ENCODE measurements at regions not wholly inside any gene's neighbourhood (a gene's known extent, or its start where the extent isn't known, plus 50 kb on each side); places are given as distances from the start of the nearest gene placed in this dataset.
"Not testable (repeated sequence)": the region's sequence is repeated elsewhere in the genome, so short reads cannot be mapped to it uniquely, and the experiment has no call there.

- H3K9me3 ChIP-seq (ENCODE audit: insufficient read depth, low read length) = no peaks in the 10 kb centered on the region
- H3K4me1 ChIP-seq (ENCODE audit: low read length) = peaks cover 5% of the 10 kb centered on the region; the same call in 1 of the 2 replicates
- no peaks in the 10 kb centered on the region for H4K20me1 ChIP-seq (ENCODE audit: insufficient read depth, low read length)
- H3K79me2 ChIP-seq (ENCODE audit: low read length) = no peaks in the 10 kb centered on the region
- H2AFZ ChIP-seq (ENCODE audit: low read depth, low read length) = no peak overlapping the region
- H3K36me3 ChIP-seq (replicated peaks; ENCODE audit: low read depth, low read length) = no peaks in the 10 kb centered on the region
- no peak overlapping the region for H3K27ac ChIP-seq (ENCODE audit: low read length)
- H3K4me2 ChIP-seq (ENCODE audit: low read length) = no peak overlapping the region
- TF ChIP-seq EZH2phosphoT487 (IDR thresholded peaks at IDR 0.05; ENCODE audit: low read depth) (no peak), CTCF (IDR thresholded peaks at IDR 0.05; ENCODE audit: low read depth, low read length) (no peak)
- H3K27me3 ChIP-seq (ENCODE audit: low read depth, low read length) = no peaks in the 10 kb centered on the region
- H3K9ac ChIP-seq (ENCODE audit: low read length) = no peak overlapping the region
- no peak overlapping the region for H3K4me3 ChIP-seq (ENCODE audit: low read length)
Measured at GRCh38 chr7:24438232-24438631, 135.0 kb upstream of the PALS2 start.

- not testable (repeated sequence) for H3K4me2 ChIP-seq (ENCODE audit: low read length); H3K36me3 ChIP-seq (replicated peaks; ENCODE audit: low read depth, low read length); H3K9me3 ChIP-seq (ENCODE audit: insufficient read depth, low read length); H3K4me1 ChIP-seq (ENCODE audit: low read length); H2AFZ ChIP-seq (ENCODE audit: low read depth, low read length); H3K27me3 ChIP-seq (ENCODE audit: low read depth, low read length); H3K79me2 ChIP-seq (ENCODE audit: low read length); H3K9ac ChIP-seq (ENCODE audit: low read length); H4K20me1 ChIP-seq (ENCODE audit: insufficient read depth, low read length); H3K27ac ChIP-seq (ENCODE audit: low read length); H3K4me3 ChIP-seq (ENCODE audit: low read length)
Measured at GRCh38 chr7:24439104-24439503, 134.1 kb upstream of the PALS2 start.

GRCh38 chr7:24440892-24441291 is 132.4 kb upstream of the PALS2 start:
- Histone ChIP-seq H3K4me3 (ENCODE audit: low read length) (no peak overlapping the region), H3K4me1 (ENCODE audit: low read length) (peaks cover 5% of the 10 kb centered on the region; the same call in 1 of the 2 replicates), H3K4me2 (ENCODE audit: low read length) (no peak overlapping the region), H2AFZ (ENCODE audit: low read depth, low read length) (no peak overlapping the region), H3K27ac (ENCODE audit: low read length) (no peak overlapping the region), H3K79me2 (ENCODE audit: low read length) (no peaks in the 10 kb centered on the region), H3K36me3 (replicated peaks; ENCODE audit: low read depth, low read length) (no peaks in the 10 kb centered on the region), H3K9me3 (ENCODE audit: insufficient read depth, low read length) (no peaks in the 10 kb centered on the region), H3K9ac (ENCODE audit: low read length) (no peak overlapping the region), H4K20me1 (ENCODE audit: insufficient read depth, low read length) (no peaks in the 10 kb centered on the region), H3K27me3 (ENCODE audit: low read depth, low read length) (no peaks in the 10 kb centered on the region)
- TF ChIP-seq EZH2phosphoT487 (IDR thresholded peaks at IDR 0.05; ENCODE audit: low read depth) (no peak), CTCF (IDR thresholded peaks at IDR 0.05; ENCODE audit: low read depth, low read length) (no peak)

GRCh38 chr7:24441314-24442027 is 131.8 kb upstream of the PALS2 start:
- no peaks in the 10 kb centered on the region for H4K20me1 ChIP-seq (ENCODE audit: insufficient read depth, low read length)
- H3K9me3 ChIP-seq (ENCODE audit: insufficient read depth, low read length) = no peaks in the 10 kb centered on the region
- peaks cover 5% of the 10 kb centered on the region; the same call in 1 of the 2 replicates for H3K4me1 ChIP-seq (ENCODE audit: low read length)
- H2AFZ ChIP-seq (ENCODE audit: low read depth, low read length) = no peak overlapping the region
- H3K27ac ChIP-seq (ENCODE audit: low read length) = no peak overlapping the region
- no peak for TF ChIP-seq CTCF (IDR thresholded peaks at IDR 0.05; ENCODE audit: low read depth, low read length)
- no peak for TF ChIP-seq EZH2phosphoT487 (IDR thresholded peaks at IDR 0.05; ENCODE audit: low read depth)
- H3K79me2 ChIP-seq (ENCODE audit: low read length) = no peaks in the 10 kb centered on the region
- H3K9ac ChIP-seq (ENCODE audit: low read length) = no peak overlapping the region
- no peak overlapping the region for H3K4me3 ChIP-seq (ENCODE audit: low read length)
- no peaks in the 10 kb centered on the region for H3K27me3 ChIP-seq (ENCODE audit: low read depth, low read length)
- no peak overlapping the region for H3K4me2 ChIP-seq (ENCODE audit: low read length)
- H3K36me3 ChIP-seq (replicated peaks; ENCODE audit: low read depth, low read length) = no peaks in the 10 kb centered on the region

Measured in OCI-LY3 (cell line).